ENCODE measurements at regions not wholly inside any gene's neighbourhood (a gene's known extent, or its start where the extent isn't known, plus 50 kb on each side); places are given as distances from the start of the nearest gene placed in this dataset.
A peak's percentile ranks its signal among the peaks of the same experiment; 100 is the strongest.

GRCh38 chr4:43253541-43253940 lies 361.0 kb downstream of the GRXCR1 start:
- in situ Hi-C loops (cut with HindIII; ENCODE audit: low sequenced_read_pairs) = no loop called here
- TF ChIP-seq CTCF (IDR thresholded peaks at IDR 0.05; ENCODE audit: low read depth, low read length, missing control alignments) = no peak
- no peak for DNase-seq (ENCODE audit: low read depth)
- no peak overlapping the region for H3K4me3 ChIP-seq (ENCODE audit: low read depth, low read length)

- H3K4me3 ChIP-seq (ENCODE audit: low read depth, low read length) = no peak overlapping the region
- in situ Hi-C loops (cut with HindIII; ENCODE audit: low sequenced_read_pairs) = no loop called here
- DNase-seq (ENCODE audit: low read depth) = no peak
- TF ChIP-seq CTCF (IDR thresholded peaks at IDR 0.05; ENCODE audit: low read depth, low read length, missing control alignments) = no peak
These were observed 372.2 kb downstream of the GRXCR1 start for GRCh38 chr4:43264730-43265129.

- no peak for DNase-seq (ENCODE audit: low read depth)
- TF ChIP-seq CTCF (IDR thresholded peaks at IDR 0.05; ENCODE audit: low read depth, low read length, missing control alignments) = no peak
- H3K4me3 ChIP-seq (ENCODE audit: low read depth, low read length) = no peak overlapping the region
- in situ Hi-C loops (cut with HindIII; ENCODE audit: low sequenced_read_pairs) = no loop called here
These were observed 379.4 kb downstream of the GRXCR1 start for GRCh38 chr4:43271946-43272345.

- no peak overlapping the region for H3K4me3 ChIP-seq (ENCODE audit: low read depth, low read length)
- no peak for DNase-seq (ENCODE audit: low read depth)
- no peak for TF ChIP-seq CTCF (IDR thresholded peaks at IDR 0.05; ENCODE audit: low read depth, low read length, missing control alignments)
- in situ Hi-C loops (cut with HindIII; ENCODE audit: low sequenced_read_pairs) = no loop called here
These were observed 381.9 kb downstream of the GRXCR1 start for GRCh38 chr4:43274376-43274775.

GRCh38 chr4:43275779-43276178 lies 383.3 kb downstream of the GRXCR1 start:
- DNase-seq (ENCODE audit: low read depth) = no peak
- no peak for TF ChIP-seq CTCF (IDR thresholded peaks at IDR 0.05; ENCODE audit: low read depth, low read length, missing control alignments)
- H3K4me3 ChIP-seq (ENCODE audit: low read depth, low read length) = no peak overlapping the region
- in situ Hi-C loops (cut with HindIII; ENCODE audit: low sequenced_read_pairs) = no loop called here

- no peak for DNase-seq (ENCODE audit: low read depth)
- no peak for TF ChIP-seq CTCF (IDR thresholded peaks at IDR 0.05; ENCODE audit: low read depth, low read length, missing control alignments)
- in situ Hi-C loops (cut with HindIII; ENCODE audit: low sequenced_read_pairs) = no loop called here
- H3K4me3 ChIP-seq (ENCODE audit: low read depth, low read length) = no peak overlapping the region
These were observed 383.8 kb downstream of the GRXCR1 start for GRCh38 chr4:43276321-43276720.

- DNase-seq (ENCODE audit: low read depth) = peak; percentile 33
- in situ Hi-C loops (cut with HindIII; ENCODE audit: low sequenced_read_pairs) = no loop called here
- no peak overlapping the region for H3K4me3 ChIP-seq (ENCODE audit: low read depth, low read length)
- no peak for TF ChIP-seq CTCF (IDR thresholded peaks at IDR 0.05; ENCODE audit: low read depth, low read length, missing control alignments)
These were observed 384.5 kb downstream of the GRXCR1 start for GRCh38 chr4:43277003-43277402.
